Superior temporal gyrus (tissue), 1 donor: ENCODE measurements at regions not wholly inside any gene's neighbourhood (a gene's known extent, or its start where the extent isn't known, plus 50 kb on each side); places are given as distances from the start of the nearest gene placed in this dataset.

Experiments used
- DNase-seq: peaks from one replicate; pipeline ENCODE4 v3.0.0-alpha.2; 2016; ENCODE audit errors: extremely low spot score

- DNase-seq = no peak
Observed at GRCh38 chr1:5427026-5427613, 565.1 kb downstream of the NPHP4 start.

- DNase-seq = no peak
Observed at GRCh38 chr1:5424802-5425703, 567.2 kb downstream of the NPHP4 start.

GRCh38 chr1:5423109-5423508 lies 569.1 kb downstream of the NPHP4 start:
- DNase-seq = no peak

- no peak for DNase-seq
Observed at GRCh38 chr1:5419501-5419900, 572.7 kb downstream of the NPHP4 start.

GRCh38 chr1:5416518-5416917 lies 575.7 kb downstream of the NPHP4 start:
- DNase-seq = no peak

GRCh38 chr1:5415606-5416005 lies 576.6 kb downstream of the NPHP4 start:
- no peak for DNase-seq

GRCh38 chr1:5410652-5411051 lies 581.6 kb downstream of the NPHP4 start:
- no peak for DNase-seq

- no peak for DNase-seq
Observed at GRCh38 chr1:5408401-5408800, 583.8 kb downstream of the NPHP4 start.

- no peak for DNase-seq
Observed at GRCh38 chr1:5405263-5405662, 587.0 kb downstream of the NPHP4 start.

GRCh38 chr1:5404412-5405203 lies 587.6 kb downstream of the NPHP4 start:
- DNase-seq = no peak

GRCh38 chr1:5403935-5404334 lies 588.3 kb downstream of the NPHP4 start:
- no peak for DNase-seq

GRCh38 chr1:5402618-5403017 lies 589.6 kb downstream of the NPHP4 start:
- DNase-seq = no peak

GRCh38 chr1:5399771-5400170 lies 592.5 kb downstream of the NPHP4 start:
- no peak for DNase-seq

GRCh38 chr1:5396593-5396992 lies 595.6 kb downstream of the NPHP4 start:
- DNase-seq = no peak

- DNase-seq = no peak
Observed at GRCh38 chr1:5394111-5394510, 598.1 kb downstream of the NPHP4 start.

GRCh38 chr1:5393603-5394002 lies 598.6 kb downstream of the NPHP4 start:
- no peak for DNase-seq

- DNase-seq = no peak
Observed at GRCh38 chr1:5393146-5393545, 599.1 kb downstream of the NPHP4 start.

GRCh38 chr1:5391725-5392124 lies 600.5 kb downstream of the NPHP4 start:
- DNase-seq = no peak

- DNase-seq = no peak
Observed at GRCh38 chr1:5390504-5390903, 601.7 kb downstream of the NPHP4 start.

GRCh38 chr1:5389101-5389885 lies 602.9 kb downstream of the NPHP4 start:
- no peak for DNase-seq

GRCh38 chr1:5388622-5389021 lies 603.6 kb downstream of the NPHP4 start:
- no peak for DNase-seq

GRCh38 chr1:5386371-5386770 lies 605.9 kb downstream of the NPHP4 start:
- no peak for DNase-seq
